ENCODE measurements at regions not wholly inside any gene's neighbourhood (a gene's known extent, or its start where the extent isn't known, plus 50 kb on each side); places are given as distances from the start of the nearest gene placed in this dataset.

- DNase-seq (no peak), ATAC-seq (no peak)
- no peaks in the 10 kb centered on the region for H3K36me3 ChIP-seq
- intact Hi-C loops (cut with DNase I) = no loop called here
- H3K4me1 ChIP-seq = no peaks in the 10 kb centered on the region
- H3K9me3 ChIP-seq = no peaks in the 10 kb centered on the region
- TF ChIP-seq, protein P1, sequence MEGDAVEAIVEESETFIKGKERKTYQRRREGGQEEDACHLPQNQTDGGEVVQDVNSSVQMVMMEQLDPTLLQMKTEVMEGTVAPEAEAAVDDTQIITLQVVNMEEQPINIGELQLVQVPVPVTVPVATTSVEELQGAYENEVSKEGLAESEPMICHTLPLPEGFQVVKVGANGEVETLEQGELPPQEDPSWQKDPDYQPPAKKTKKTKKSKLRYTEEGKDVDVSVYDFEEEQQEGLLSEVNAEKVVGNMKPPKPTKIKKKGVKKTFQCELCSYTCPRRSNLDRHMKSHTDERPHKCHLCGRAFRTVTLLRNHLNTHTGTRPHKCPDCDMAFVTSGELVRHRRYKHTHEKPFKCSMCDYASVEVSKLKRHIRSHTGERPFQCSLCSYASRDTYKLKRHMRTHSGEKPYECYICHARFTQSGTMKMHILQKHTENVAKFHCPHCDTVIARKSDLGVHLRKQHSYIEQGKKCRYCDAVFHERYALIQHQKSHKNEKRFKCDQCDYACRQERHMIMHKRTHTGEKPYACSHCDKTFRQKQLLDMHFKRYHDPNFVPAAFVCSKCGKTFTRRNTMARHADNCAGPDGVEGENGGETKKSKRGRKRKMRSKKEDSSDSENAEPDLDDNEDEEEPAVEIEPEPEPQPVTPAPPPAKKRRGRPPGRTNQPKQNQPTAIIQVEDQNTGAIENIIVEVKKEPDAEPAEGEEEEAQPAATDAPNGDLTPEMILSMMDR (IDR thresholded peaks at IDR 0.05) = no peak
- no peak overlapping the region for H3K4me3 ChIP-seq
- WGBS, 2 donors = 15 to 17% methylated on average over 3 of the region's 3 CpGs
- no peaks in the 10 kb centered on the region for H3K27me3 ChIP-seq
- no peak overlapping the region for H3K27ac ChIP-seq
Observed at GRCh38 chr9:28938981-28939380, 1365.7 kb upstream of the C9orf72 start.

DNA sequence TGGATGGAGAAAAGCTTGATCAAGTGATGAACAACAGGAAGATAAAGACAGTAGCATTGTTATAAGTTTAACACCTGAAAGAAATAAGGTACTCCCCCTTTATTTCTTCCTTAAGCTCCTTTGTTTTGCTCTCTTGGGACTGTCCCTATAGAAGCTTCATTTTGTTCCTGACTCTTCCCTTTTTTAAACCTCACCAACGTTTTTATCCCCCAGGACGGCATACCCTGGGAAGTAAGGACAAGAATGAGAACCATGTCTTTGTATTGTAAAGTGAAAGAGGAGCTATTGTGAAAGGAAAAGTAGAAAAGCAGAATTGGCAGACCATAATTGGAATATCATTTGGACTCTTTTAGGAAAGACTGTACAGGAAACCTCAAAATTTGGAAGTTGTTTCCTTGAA is 1368.6 kb upstream of the C9orf72 start:
- whole genome bisulfite sequencing, 2 donors = 15 to 29% methylated on average over 2 of the region's 2 CpGs
- no peaks in the 10 kb centered on the region for H3K36me3 ChIP-seq
- H3K27me3 ChIP-seq = no peaks in the 10 kb centered on the region
- no peaks in the 10 kb centered on the region for H3K4me1 ChIP-seq
- ATAC-seq = no peak
- intact Hi-C loops (cut with DNase I) = no loop called here
- no peak for DNase-seq
- no peaks in the 10 kb centered on the region for H3K9me3 ChIP-seq
- TF ChIP-seq, protein P1 (IDR thresholded peaks at IDR 0.05) = no peak
- no peak overlapping the region for H3K4me3 ChIP-seq
- no peak overlapping the region for H3K27ac ChIP-seq

- TF ChIP-seq, protein P1 (IDR thresholded peaks at IDR 0.05) = no peak
- intact Hi-C loops (cut with DNase I) = no loop called here
- Histone ChIP-seq H3K36me3 (no peaks in the 10 kb centered on the region), H3K27me3 (no peaks in the 10 kb centered on the region), H3K27ac (no peak overlapping the region), H3K4me3 (no peak overlapping the region), H3K9me3 (no peaks in the 10 kb centered on the region), H3K4me1 (no peaks in the 10 kb centered on the region)
- DNase-seq (no peak), ATAC-seq (no peak)
- WGBS, 2 donors = 81 to 89% methylated on average over 2 of the region's 2 CpGs
Observed at GRCh38 chr9:28942941-28943340, 1369.7 kb upstream of the C9orf72 start.

DNA sequence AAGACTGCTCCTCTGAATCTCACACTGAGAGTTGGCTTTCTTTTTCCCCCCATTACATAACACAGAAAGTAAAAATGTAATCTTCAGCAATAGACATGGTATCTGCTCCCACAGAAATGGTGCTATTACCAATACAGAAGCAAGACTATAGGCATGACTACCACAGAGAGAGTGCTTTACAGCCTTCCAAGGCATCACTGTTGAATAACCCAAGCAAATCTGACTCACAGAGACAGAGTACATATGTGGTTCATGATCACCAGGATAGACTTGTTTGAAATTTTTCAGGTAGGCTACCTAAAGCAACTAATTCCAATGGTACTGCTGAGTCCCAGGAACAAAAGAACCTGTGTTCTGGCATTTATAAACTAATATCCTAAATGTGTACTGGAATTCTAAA is 1373.4 kb upstream of the C9orf72 start:
- H3K27me3 ChIP-seq = no peaks in the 10 kb centered on the region
- no peaks in the 10 kb centered on the region for H3K4me1 ChIP-seq
- no peak overlapping the region for H3K27ac ChIP-seq
- ATAC-seq (no peak), DNase-seq (no peak)
- TF ChIP-seq, protein P1 (IDR thresholded peaks at IDR 0.05) = no peak
- H3K4me3 ChIP-seq = no peak overlapping the region
- H3K9me3 ChIP-seq = peaks cover 0 to 21% (median 0%) of the 10 kb centered on the region in 11 donors
- H3K36me3 ChIP-seq = no peaks in the 10 kb centered on the region
- intact Hi-C loops (cut with DNase I) = no loop called here

- no peaks in the 10 kb centered on the region for H3K27me3 ChIP-seq
- TF ChIP-seq, protein P1 (IDR thresholded peaks at IDR 0.05) = no peak
- no peak for ATAC-seq
- H3K27ac ChIP-seq = no peak overlapping the region
- H3K4me1 ChIP-seq = no peaks in the 10 kb centered on the region
- intact Hi-C loops (cut with DNase I) = no loop called here
- H3K36me3 ChIP-seq = no peaks in the 10 kb centered on the region
- 70 to 73% methylated on average over 4 of the region's 4 CpGs for WGBS, 2 donors
- no peak for DNase-seq
- H3K4me3 ChIP-seq = no peak overlapping the region
- peaks cover 0 to 23% (median 0%) of the 10 kb centered on the region in 11 donors for H3K9me3 ChIP-seq
Observed at GRCh38 chr9:28951945-28952344, 1378.7 kb upstream of the C9orf72 start.
